ENCODE measurements at regions not wholly inside any gene's neighbourhood (a gene's known extent, or its start where the extent isn't known, plus 50 kb on each side); places are given as distances from the start of the nearest gene placed in this dataset.

GRCh38 chr6:74074645-74075044, 378.6 kb downstream of the CD109 start:
- Histone ChIP-seq H3K4me3 (no peak overlapping the region), H3K27me3 (replicated peaks; ENCODE audit: insufficient read depth) (no peaks in the 10 kb centered on the region), H3K9me3 (no peaks in the 10 kb centered on the region), H3K36me3 (no peaks in the 10 kb centered on the region), H3K27ac (no peak overlapping the region), H3K4me1 (ENCODE audit: control insufficient read depth in 1 of 2, low read depth in 2 of 2) (no peaks in the 10 kb centered on the region)
- TF ChIP-seq, protein P1, sequence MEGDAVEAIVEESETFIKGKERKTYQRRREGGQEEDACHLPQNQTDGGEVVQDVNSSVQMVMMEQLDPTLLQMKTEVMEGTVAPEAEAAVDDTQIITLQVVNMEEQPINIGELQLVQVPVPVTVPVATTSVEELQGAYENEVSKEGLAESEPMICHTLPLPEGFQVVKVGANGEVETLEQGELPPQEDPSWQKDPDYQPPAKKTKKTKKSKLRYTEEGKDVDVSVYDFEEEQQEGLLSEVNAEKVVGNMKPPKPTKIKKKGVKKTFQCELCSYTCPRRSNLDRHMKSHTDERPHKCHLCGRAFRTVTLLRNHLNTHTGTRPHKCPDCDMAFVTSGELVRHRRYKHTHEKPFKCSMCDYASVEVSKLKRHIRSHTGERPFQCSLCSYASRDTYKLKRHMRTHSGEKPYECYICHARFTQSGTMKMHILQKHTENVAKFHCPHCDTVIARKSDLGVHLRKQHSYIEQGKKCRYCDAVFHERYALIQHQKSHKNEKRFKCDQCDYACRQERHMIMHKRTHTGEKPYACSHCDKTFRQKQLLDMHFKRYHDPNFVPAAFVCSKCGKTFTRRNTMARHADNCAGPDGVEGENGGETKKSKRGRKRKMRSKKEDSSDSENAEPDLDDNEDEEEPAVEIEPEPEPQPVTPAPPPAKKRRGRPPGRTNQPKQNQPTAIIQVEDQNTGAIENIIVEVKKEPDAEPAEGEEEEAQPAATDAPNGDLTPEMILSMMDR (IDR thresholded peaks at IDR 0.05), result no peak
- DNase-seq (ENCODE audit: low spot score) (no peak), ATAC-seq (ENCODE audit: insufficient number of reproducible peaks, low FRiP score, low read depth) (no peak)

DNA sequence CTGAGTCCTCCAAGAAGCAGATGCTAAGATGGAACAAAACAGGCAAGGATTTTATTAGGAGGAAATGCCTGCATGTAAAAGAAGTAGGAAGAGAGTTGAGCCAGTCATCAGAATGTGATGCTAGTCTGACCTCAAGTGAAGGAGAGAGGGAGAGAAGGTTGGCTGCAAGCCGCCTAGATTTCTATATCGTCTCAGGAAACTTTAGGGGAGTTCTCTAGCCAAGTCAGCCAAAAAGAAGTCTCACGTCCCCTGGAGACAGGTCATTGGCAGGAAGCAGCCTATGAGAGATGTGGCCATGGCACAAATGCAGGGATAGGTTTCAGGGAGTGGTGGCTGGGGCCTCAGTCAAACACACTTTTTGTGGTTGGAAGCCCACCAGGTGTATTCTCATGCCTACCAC, 378.0 kb downstream of the CD109 start:
- H3K27ac ChIP-seq, result no peak overlapping the region
- TF ChIP-seq, protein P1 (IDR thresholded peaks at IDR 0.05), result no peak
- no peaks in the 10 kb centered on the region for H3K9me3 ChIP-seq
- DNase-seq (ENCODE audit: low spot score), result no peak
- H3K36me3 ChIP-seq, result no peaks in the 10 kb centered on the region
- no peak for ATAC-seq (ENCODE audit: insufficient number of reproducible peaks, low FRiP score, low read depth)
- no peaks in the 10 kb centered on the region for H3K4me1 ChIP-seq (ENCODE audit: control insufficient read depth in 1 of 2, low read depth in 2 of 2)
- H3K4me3 ChIP-seq, result no peak overlapping the region
- H3K27me3 ChIP-seq (replicated peaks; ENCODE audit: insufficient read depth), result no peaks in the 10 kb centered on the region

- Histone ChIP-seq H3K4me1 (ENCODE audit: control insufficient read depth in 1 of 2, low read depth in 2 of 2) (no peaks in the 10 kb centered on the region), H3K27me3 (replicated peaks; ENCODE audit: insufficient read depth) (no peaks in the 10 kb centered on the region), H3K36me3 (no peaks in the 10 kb centered on the region), H3K9me3 (no peaks in the 10 kb centered on the region), H3K27ac (no peak overlapping the region), H3K4me3 (no peak overlapping the region)
- DNase-seq (ENCODE audit: low spot score), result no peak
- TF ChIP-seq, protein P1 (IDR thresholded peaks at IDR 0.05), result no peak
- no peak for ATAC-seq (ENCODE audit: insufficient number of reproducible peaks, low FRiP score, low read depth)
These were observed 377.4 kb downstream of the CD109 start for GRCh38 chr6:74073429-74073828.

GRCh38 chr6:74071214-74071613, 375.2 kb downstream of the CD109 start:
- Histone ChIP-seq H3K9me3 (no peaks in the 10 kb centered on the region), H3K27me3 (replicated peaks; ENCODE audit: insufficient read depth) (no peaks in the 10 kb centered on the region), H3K27ac (no peak overlapping the region), H3K36me3 (no peaks in the 10 kb centered on the region), H3K4me1 (ENCODE audit: control insufficient read depth in 1 of 2, low read depth in 2 of 2) (no peaks in the 10 kb centered on the region), H3K4me3 (no peak overlapping the region)
- ATAC-seq (ENCODE audit: insufficient number of reproducible peaks, low FRiP score, low read depth), result no peak
- DNase-seq (ENCODE audit: low spot score), result no peak
- TF ChIP-seq, protein P1 (IDR thresholded peaks at IDR 0.05), result no peak

GRCh38 chr6:74070711-74071110, 374.7 kb downstream of the CD109 start:
- Histone ChIP-seq H3K27ac (no peak overlapping the region), H3K4me3 (no peak overlapping the region), H3K9me3 (no peaks in the 10 kb centered on the region), H3K36me3 (no peaks in the 10 kb centered on the region), H3K27me3 (replicated peaks; ENCODE audit: insufficient read depth) (no peaks in the 10 kb centered on the region), H3K4me1 (ENCODE audit: control insufficient read depth in 1 of 2, low read depth in 2 of 2) (no peaks in the 10 kb centered on the region)
- DNase-seq (ENCODE audit: low spot score), result no peak
- TF ChIP-seq, protein P1 (IDR thresholded peaks at IDR 0.05), result no peak
- no peak for ATAC-seq (ENCODE audit: insufficient number of reproducible peaks, low FRiP score, low read depth)

Data from thoracic aorta (tissue), 2 donors.